OCI-LY3 (cell line): ENCODE measurements at regions not wholly inside any gene's neighbourhood (a gene's known extent, or its start where the extent isn't known, plus 50 kb on each side); places are given as distances from the start of the nearest gene placed in this dataset.

Experiments used
- H2AFZ ChIP-seq: fragments of 200-600, 300-600 bp; shearing (Covaris generic); 2 replicates; pipeline ENCODE4 v1.6.0; 2014; ENCODE audit warnings: antibody characterized with exemption, low read depth, low read length
- H3K27ac ChIP-seq: fragments of 200-600, 300-600 bp; sonication (generic); 2 replicates; pipeline ENCODE4 v1.5.1; 2014; ENCODE audit warnings: mild to moderate bottlenecking, low read length, moderate library complexity, mixed read lengths
- H3K27me3 ChIP-seq: fragments of 200-600, 300-600 bp; sonication (generic); 2 replicates; pipeline ENCODE4 v1.6.1; 2014; ENCODE audit warnings: low read depth, low read length, mixed read lengths
- H3K36me3 ChIP-seq: fragments of 200-600, 300-600 bp; sonication (generic); replicated peaks from 2 replicates; pipeline ENCODE3; 2014; ENCODE audit warnings: low read depth, low read length, mixed read lengths
- H3K4me1 ChIP-seq: fragments of 300-600, 200-600 bp; sonication (generic); 2 replicates; pipeline ENCODE4 v1.6.1; 2014; ENCODE audit warnings: low read length, mixed read lengths
- H3K4me2 ChIP-seq: fragments of 200-600, 300-600 bp; sonication (generic); 2 replicates; pipeline ENCODE4 v1.6.1; 2014; ENCODE audit warnings: low read length, mixed read lengths
- H3K4me3 ChIP-seq: fragments of 300-600, 200-600 bp; sonication (generic); 2 replicates; pipeline ENCODE4 v1.5.1; 2014; ENCODE audit warnings: antibody characterized with exemption, mild to moderate bottlenecking, low read length, moderate library complexity
- H3K79me2 ChIP-seq: fragments of 300-600, 200-600 bp; shearing (Covaris generic); 2 replicates; pipeline ENCODE4 v1.6.1; 2014; ENCODE audit warnings: mild to moderate bottlenecking, low read length, mixed read lengths
- H3K9ac ChIP-seq: fragments of 300-600, 200-600 bp; shearing (Covaris generic); 2 replicates; pipeline ENCODE4 v1.6.0; 2014; ENCODE audit warnings: mild to moderate bottlenecking, low read length, moderate library complexity
- H3K9me3 ChIP-seq: fragments of 200-600, 300-600 bp; shearing (Covaris generic); 2 replicates; pipeline ENCODE4 v1.6.1; 2014; ENCODE audit warnings: low read length, mixed read lengths; ENCODE audit not compliant: insufficient read depth
- H4K20me1 ChIP-seq: fragments of 200-600, 300-600 bp; sonication (generic); 2 replicates; pipeline ENCODE4 v1.6.1; 2016; ENCODE audit warnings: low read length, mixed read lengths; ENCODE audit not compliant: insufficient read depth
- CTCF ChIP-seq: fragments of 200-600, 300-600 bp; sonication (generic); IDR thresholded peaks from 2 replicates; pipeline ENCODE4 v1.5.1; 2014; ENCODE audit warnings: antibody characterized with exemption, low read length, low read depth
- EZH2phosphoT487 ChIP-seq: fragments of 200-600 bp; shearing (Covaris generic); IDR thresholded peaks from 2 replicates; pipeline ENCODE4 v1.6.1; 2018; ENCODE audit warnings: antibody characterized with exemption, mixed run types, low read depth

GRCh38 chr20:61157301-61157700, 94.8 kb upstream of the CDH4 start:
- no peaks in the 10 kb centered on the region for H3K4me1 ChIP-seq
- no peaks in the 10 kb centered on the region for H3K79me2 ChIP-seq
- H3K27me3 ChIP-seq, result peaks cover 13% of the 10 kb centered on the region; the same call in 1 of the 2 replicates
- no peak overlapping the region for H3K4me3 ChIP-seq
- no peaks in the 10 kb centered on the region for H3K36me3 ChIP-seq
- H3K9me3 ChIP-seq, result no peaks in the 10 kb centered on the region
- H2AFZ ChIP-seq, result no peak overlapping the region
- H3K27ac ChIP-seq, result no peak overlapping the region
- H4K20me1 ChIP-seq, result no peaks in the 10 kb centered on the region
- TF ChIP-seq EZH2phosphoT487 (no peak), CTCF (no peak)
- H3K4me2 ChIP-seq, result no peak overlapping the region
- H3K9ac ChIP-seq, result no peak overlapping the region

GRCh38 chr20:61159957-61160686, 91.9 kb upstream of the CDH4 start:
- H3K4me1 ChIP-seq, result no peaks in the 10 kb centered on the region
- no peaks in the 10 kb centered on the region for H3K79me2 ChIP-seq
- no peak overlapping the region for H3K4me3 ChIP-seq
- peaks cover 9% of the 10 kb centered on the region; the same call in 1 of the 2 replicates for H3K27me3 ChIP-seq
- H2AFZ ChIP-seq, result no peak overlapping the region
- TF ChIP-seq CTCF, result no peak
- TF ChIP-seq EZH2phosphoT487, result no peak
- H3K27ac ChIP-seq, result no peak overlapping the region
- no peaks in the 10 kb centered on the region for H4K20me1 ChIP-seq
- H3K9me3 ChIP-seq, result no peaks in the 10 kb centered on the region
- H3K4me2 ChIP-seq, result no peak overlapping the region
- H3K9ac ChIP-seq, result no peak overlapping the region
- no peaks in the 10 kb centered on the region for H3K36me3 ChIP-seq

GRCh38 chr20:61161726-61162390, 90.2 kb upstream of the CDH4 start:
- TF ChIP-seq CTCF (0 out of 2 replicates have a peak, but pooled peaks have one; percentile 5), EZH2phosphoT487 (no peak)
- no peaks in the 10 kb centered on the region for H4K20me1 ChIP-seq
- no peaks in the 10 kb centered on the region for H3K79me2 ChIP-seq
- peaks cover 9% of the 10 kb centered on the region; the same call in 1 of the 2 replicates for H3K27me3 ChIP-seq
- H3K4me1 ChIP-seq, result no peaks in the 10 kb centered on the region
- no peak overlapping the region for H3K4me2 ChIP-seq
- no peak overlapping the region for H3K4me3 ChIP-seq
- no peaks in the 10 kb centered on the region for H3K9me3 ChIP-seq
- H3K27ac ChIP-seq, result no peak overlapping the region
- no peak overlapping the region for H2AFZ ChIP-seq
- H3K36me3 ChIP-seq, result no peaks in the 10 kb centered on the region
- no peak overlapping the region for H3K9ac ChIP-seq

- no peak overlapping the region for H3K27ac ChIP-seq
- no peaks in the 10 kb centered on the region for H3K4me1 ChIP-seq
- H2AFZ ChIP-seq, result no peak overlapping the region
- H3K4me3 ChIP-seq, result no peak overlapping the region
- no peaks in the 10 kb centered on the region for H3K79me2 ChIP-seq
- no peak overlapping the region for H3K4me2 ChIP-seq
- no peaks in the 10 kb centered on the region for H3K36me3 ChIP-seq
- H3K9me3 ChIP-seq, result no peaks in the 10 kb centered on the region
- no peak overlapping the region for H3K9ac ChIP-seq
- TF ChIP-seq CTCF (no peak), EZH2phosphoT487 (no peak)
- no peaks in the 10 kb centered on the region for H4K20me1 ChIP-seq
- H3K27me3 ChIP-seq, result peaks cover 9% of the 10 kb centered on the region; the same call in 1 of the 2 replicates
Observed at GRCh38 chr20:61162451-61162850, 89.6 kb upstream of the CDH4 start.
